ENCODE measurements at regions not wholly inside any gene's neighbourhood (a gene's known extent, or its start where the extent isn't known, plus 50 kb on each side); places are given as distances from the start of the nearest gene placed in this dataset.
"Not testable (repeated sequence)": the region's sequence is repeated elsewhere in the genome, so short reads cannot be mapped to it uniquely, and the experiment has no call there.

DNA sequence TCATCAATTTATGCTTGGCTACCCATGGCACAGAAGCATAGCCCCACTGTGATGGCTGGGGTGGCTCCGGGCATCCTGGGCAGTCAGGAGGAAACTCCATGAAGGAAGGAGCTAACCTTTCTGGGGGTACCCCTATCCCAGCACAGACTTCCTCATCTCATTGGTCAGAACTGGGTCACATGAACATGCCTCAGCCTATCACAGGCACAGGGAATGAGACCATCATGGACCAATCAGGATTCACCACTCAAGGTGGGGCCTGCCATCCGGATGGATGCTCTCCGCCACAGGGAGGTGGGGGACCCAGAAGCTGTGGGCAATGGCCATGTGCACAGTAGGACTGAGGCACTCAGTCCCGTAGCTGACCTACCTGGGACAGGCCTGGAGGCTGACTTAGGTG lies 75.9 kb upstream of the SPDYE9 start:
- DNase-seq (ENCODE audit: low spot score); H2AFZ ChIP-seq; H3K4me3 ChIP-seq; H3F3A ChIP-seq (replicated peaks; ENCODE audit: low read depth); H3K27me3 ChIP-seq (ENCODE audit: insufficient read depth); H3K79me2 ChIP-seq (replicated peaks; ENCODE audit: insufficient read depth); H3K9me2 ChIP-seq (ENCODE audit: insufficient read depth); H4K20me1 ChIP-seq (replicated peaks; ENCODE audit: insufficient read depth); H3K9me3 Mint-ChIP-seq; H3K27ac Mint-ChIP-seq; H3K27me3 Mint-ChIP-seq (ENCODE audit: insufficient read depth, low read depth, poor library complexity); H3K4me1 ChIP-seq (ENCODE audit: insufficient read depth); H3K36me3 Mint-ChIP-seq (ENCODE audit: low read depth); H3K4me3 Mint-ChIP-seq; H3K27ac ChIP-seq (ENCODE audit: low read depth); H3K36me3 ChIP-seq (ENCODE audit: insufficient read depth); H3K4me2 ChIP-seq; H3K4me1 Mint-ChIP-seq: not testable (repeated sequence)
- peak; percentile 38 for ATAC-seq

DNA sequence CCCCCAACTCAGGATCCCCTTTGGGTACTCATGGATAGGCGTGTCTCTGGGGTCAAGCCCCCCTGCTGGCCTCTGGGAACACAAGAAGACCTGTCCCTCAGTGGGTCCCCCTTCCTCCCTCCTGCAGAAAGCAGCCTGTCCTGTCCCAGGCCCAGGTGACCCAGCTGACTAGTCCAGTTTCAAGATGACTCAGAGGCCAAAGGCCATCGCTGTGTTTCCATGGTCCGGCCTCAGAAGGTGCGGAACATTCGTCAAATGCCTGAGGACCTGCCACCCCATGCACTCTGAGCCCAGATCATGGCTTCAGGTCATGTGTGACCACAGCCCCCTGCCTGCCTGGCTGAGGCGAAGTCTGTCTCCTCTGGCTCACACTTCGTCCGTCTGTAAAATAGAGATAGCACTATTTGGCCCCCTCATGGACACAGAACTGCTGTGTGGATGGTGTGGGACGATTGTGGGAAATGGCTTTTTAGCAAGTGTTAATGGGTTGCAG lies 71.4 kb upstream of the SPDYE9 start:
- H3K4me1 Mint-ChIP-seq; H3K36me3 ChIP-seq (ENCODE audit: insufficient read depth); H3K4me1 ChIP-seq (ENCODE audit: insufficient read depth); H3K9me2 ChIP-seq (ENCODE audit: insufficient read depth); H3K36me3 Mint-ChIP-seq (ENCODE audit: low read depth); ATAC-seq; H4K20me1 ChIP-seq (replicated peaks; ENCODE audit: insufficient read depth); H3F3A ChIP-seq (replicated peaks; ENCODE audit: low read depth); H3K4me3 Mint-ChIP-seq; H3K27ac ChIP-seq (ENCODE audit: low read depth); H3K79me2 ChIP-seq (replicated peaks; ENCODE audit: insufficient read depth); H3K4me2 ChIP-seq; H2AFZ ChIP-seq; H3K9me3 Mint-ChIP-seq; H3K27me3 Mint-ChIP-seq (ENCODE audit: insufficient read depth, low read depth, poor library complexity); H3K4me3 ChIP-seq; H3K27me3 ChIP-seq (ENCODE audit: insufficient read depth); DNase-seq (ENCODE audit: low spot score); H3K27ac Mint-ChIP-seq: not testable (repeated sequence)

DNA sequence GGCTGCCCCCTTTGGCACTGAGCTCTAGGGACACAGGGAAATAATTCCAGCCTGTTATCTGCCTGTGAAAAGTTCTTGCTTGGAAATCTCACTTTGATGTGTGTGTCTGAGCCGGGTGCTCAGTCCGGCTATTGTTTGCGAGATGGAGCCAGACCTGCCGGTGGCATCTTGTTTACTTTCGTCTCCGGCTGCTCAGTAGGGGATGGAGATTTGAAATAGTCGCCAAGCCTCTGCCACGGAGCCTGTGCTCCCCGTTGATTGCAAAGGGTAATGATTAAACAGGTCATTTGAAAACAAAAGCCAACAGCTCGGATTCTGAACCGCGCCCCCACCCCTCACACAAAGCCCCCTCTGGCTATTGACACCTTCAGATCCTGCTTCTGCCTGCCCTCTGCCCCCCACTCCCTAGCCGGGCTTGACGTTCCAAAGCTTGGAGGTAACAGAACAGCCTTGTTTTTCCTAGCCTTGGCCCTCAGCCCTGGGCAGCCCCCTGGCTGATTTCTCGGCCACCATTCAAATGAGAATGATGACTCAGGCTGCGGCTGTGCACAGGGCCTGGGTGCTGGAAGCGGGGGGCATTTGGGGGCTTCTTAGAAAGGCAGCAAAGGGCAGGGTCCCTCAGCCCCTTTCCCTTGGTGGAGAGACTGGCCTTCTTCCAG lies 70.8 kb upstream of the SPDYE9 start:
- not testable (repeated sequence) for H3K4me1 ChIP-seq (ENCODE audit: insufficient read depth); H4K20me1 ChIP-seq (replicated peaks; ENCODE audit: insufficient read depth); H3K4me1 Mint-ChIP-seq; H3K27me3 Mint-ChIP-seq (ENCODE audit: insufficient read depth, low read depth, poor library complexity); H3K36me3 Mint-ChIP-seq (ENCODE audit: low read depth); H3K36me3 ChIP-seq (ENCODE audit: insufficient read depth); H2AFZ ChIP-seq; H3K27ac Mint-ChIP-seq; DNase-seq (ENCODE audit: low spot score); H3K9me2 ChIP-seq (ENCODE audit: insufficient read depth); H3K27ac ChIP-seq (ENCODE audit: low read depth); H3K27me3 ChIP-seq (ENCODE audit: insufficient read depth); H3K9me3 Mint-ChIP-seq; H3K79me2 ChIP-seq (replicated peaks; ENCODE audit: insufficient read depth); H3K4me3 Mint-ChIP-seq; H3F3A ChIP-seq (replicated peaks; ENCODE audit: low read depth)
- Histone ChIP-seq H3K4me2 (peak overlapping the region; percentile 55; the same call in 1 of the 2 replicates), H3K4me3 (peak overlapping the region; percentile 39; the same call in 1 of the 2 replicates)
- peak; percentile 31 for ATAC-seq

DNA sequence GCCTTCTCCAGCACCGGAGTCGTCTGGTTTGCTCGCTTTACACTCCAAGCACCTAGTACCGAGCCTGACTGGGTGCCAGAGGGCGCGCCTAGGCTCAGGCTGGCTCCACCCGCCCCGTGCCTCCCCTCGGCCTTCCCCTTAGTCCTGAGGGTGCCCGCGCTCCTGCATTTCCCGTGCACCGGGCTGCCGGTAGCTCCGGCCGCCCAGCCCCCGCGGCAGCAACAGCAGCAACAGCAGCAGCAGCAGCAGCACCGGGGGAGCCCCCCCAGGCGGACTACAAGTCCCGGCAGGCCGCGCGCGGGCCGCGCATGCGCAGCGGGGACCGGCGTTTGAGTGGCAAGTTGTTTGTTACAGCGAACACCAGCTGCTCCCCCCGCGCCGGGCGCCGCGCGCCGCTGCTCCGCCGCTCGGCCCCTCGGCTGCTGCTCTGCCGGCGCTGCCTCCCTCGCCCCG lies 68.8 kb upstream of the SPDYE9 start:
- not testable (repeated sequence) for H3K27ac ChIP-seq (ENCODE audit: low read depth); H3K9me3 Mint-ChIP-seq; H3K36me3 ChIP-seq (ENCODE audit: insufficient read depth); H2AFZ ChIP-seq; H3K4me1 ChIP-seq (ENCODE audit: insufficient read depth); H3K27me3 ChIP-seq (ENCODE audit: insufficient read depth); H3K9me2 ChIP-seq (ENCODE audit: insufficient read depth); H3K4me2 ChIP-seq; H3K27ac Mint-ChIP-seq; DNase-seq (ENCODE audit: low spot score); H4K20me1 ChIP-seq (replicated peaks; ENCODE audit: insufficient read depth); H3F3A ChIP-seq (replicated peaks; ENCODE audit: low read depth); H3K36me3 Mint-ChIP-seq (ENCODE audit: low read depth); H3K4me1 Mint-ChIP-seq; H3K79me2 ChIP-seq (replicated peaks; ENCODE audit: insufficient read depth); H3K27me3 Mint-ChIP-seq (ENCODE audit: insufficient read depth, low read depth, poor library complexity)
- H3K4me3 ChIP-seq: peak overlapping the region; percentile 47
- H3K4me3 Mint-ChIP-seq: peak overlapping the region; percentile 58; the same call in 2 of the 3 replicates
- TF ChIP-seq, protein P1, sequence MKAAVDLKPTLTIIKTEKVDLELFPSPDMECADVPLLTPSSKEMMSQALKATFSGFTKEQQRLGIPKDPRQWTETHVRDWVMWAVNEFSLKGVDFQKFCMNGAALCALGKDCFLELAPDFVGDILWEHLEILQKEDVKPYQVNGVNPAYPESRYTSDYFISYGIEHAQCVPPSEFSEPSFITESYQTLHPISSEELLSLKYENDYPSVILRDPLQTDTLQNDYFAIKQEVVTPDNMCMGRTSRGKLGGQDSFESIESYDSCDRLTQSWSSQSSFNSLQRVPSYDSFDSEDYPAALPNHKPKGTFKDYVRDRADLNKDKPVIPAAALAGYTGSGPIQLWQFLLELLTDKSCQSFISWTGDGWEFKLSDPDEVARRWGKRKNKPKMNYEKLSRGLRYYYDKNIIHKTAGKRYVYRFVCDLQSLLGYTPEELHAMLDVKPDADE (IDR thresholded peaks at IDR 0.05): 0 out of 2 replicates have a peak, but pooled peaks have one; percentile 20
- peak; percentile 67 for ATAC-seq

DNA sequence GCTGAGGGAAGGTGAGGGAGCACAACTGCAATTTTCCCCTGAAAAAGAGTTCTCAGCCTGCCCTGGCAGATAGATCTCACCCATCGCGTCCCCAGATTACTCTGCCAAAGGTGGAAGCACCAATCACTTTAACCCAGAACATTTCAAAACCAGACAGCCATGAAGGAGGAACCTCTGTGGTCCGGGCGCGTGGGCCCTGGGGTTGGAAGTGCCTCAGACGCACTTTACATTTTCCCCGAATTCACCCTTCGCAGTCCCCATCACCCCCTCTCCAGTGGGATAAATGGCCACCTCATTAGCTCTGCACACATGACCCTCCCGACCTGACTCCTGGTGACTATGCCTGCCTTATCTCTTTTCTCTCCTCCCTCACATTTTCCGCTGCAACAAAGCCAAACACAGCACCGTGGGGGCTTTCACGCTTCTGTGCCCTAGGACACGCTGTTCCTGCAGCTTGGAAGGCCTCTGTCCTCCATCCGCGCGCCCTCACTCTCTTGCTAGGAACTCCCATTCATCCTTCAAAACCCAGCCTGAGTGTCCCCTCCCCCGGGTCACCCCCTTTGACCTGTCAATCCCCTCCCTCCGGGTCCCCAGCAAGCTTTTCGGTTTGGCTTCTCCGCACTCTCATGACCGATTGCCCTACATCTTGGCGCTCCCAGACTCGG lies 68.2 kb upstream of the SPDYE9 start:
- H3K9me3 Mint-ChIP-seq; H3K9me2 ChIP-seq (ENCODE audit: insufficient read depth); H3K27ac ChIP-seq (ENCODE audit: low read depth); H2AFZ ChIP-seq; H3K36me3 ChIP-seq (ENCODE audit: insufficient read depth); H3K27me3 ChIP-seq (ENCODE audit: insufficient read depth); H3K36me3 Mint-ChIP-seq (ENCODE audit: low read depth); H4K20me1 ChIP-seq (replicated peaks; ENCODE audit: insufficient read depth); H3K4me1 Mint-ChIP-seq; H3K27me3 Mint-ChIP-seq (ENCODE audit: insufficient read depth, low read depth, poor library complexity); DNase-seq (ENCODE audit: low spot score); H3K4me1 ChIP-seq (ENCODE audit: insufficient read depth); H3F3A ChIP-seq (replicated peaks; ENCODE audit: low read depth); H3K79me2 ChIP-seq (replicated peaks; ENCODE audit: insufficient read depth); H3K27ac Mint-ChIP-seq; H3K4me2 ChIP-seq: not testable (repeated sequence)
- peak; percentile 2; the same call in 2 of the 3 replicates for ATAC-seq
- peak overlapping the region; percentile 45; the same call in 1 of the 3 replicates for H3K4me3 Mint-ChIP-seq
- H3K4me3 ChIP-seq: peak overlapping the region; percentile 47

DNA sequence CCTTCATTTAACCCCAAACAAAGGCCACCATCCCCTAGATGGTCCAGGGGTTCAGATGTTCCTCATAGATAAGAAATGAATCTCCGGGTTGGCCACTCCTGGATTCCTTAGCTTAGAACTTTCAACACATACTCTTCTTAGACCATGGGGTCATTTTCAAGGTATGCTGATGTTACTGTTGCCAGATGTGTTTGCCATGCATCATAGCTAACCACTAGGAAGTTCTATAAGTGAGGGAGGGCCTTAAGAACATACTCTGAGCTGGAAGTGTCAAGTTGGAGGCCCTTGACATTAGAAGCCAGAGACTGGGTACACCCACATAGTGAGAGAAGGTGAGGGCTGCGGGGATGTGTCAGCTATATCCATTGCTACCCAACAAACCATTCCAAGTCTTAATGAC lies 62.7 kb upstream of the SPDYE9 start:
- H2AFZ ChIP-seq; H3K27me3 ChIP-seq (ENCODE audit: insufficient read depth); H3K9me2 ChIP-seq (ENCODE audit: insufficient read depth); DNase-seq (ENCODE audit: low spot score); H3K79me2 ChIP-seq (replicated peaks; ENCODE audit: insufficient read depth); H3K36me3 ChIP-seq (ENCODE audit: insufficient read depth); H3K4me2 ChIP-seq; H3K27ac Mint-ChIP-seq; H3K9me3 Mint-ChIP-seq; H3K4me3 ChIP-seq; H3K27ac ChIP-seq (ENCODE audit: low read depth); H3K4me1 Mint-ChIP-seq; H3K27me3 Mint-ChIP-seq (ENCODE audit: insufficient read depth, low read depth, poor library complexity); ATAC-seq; H3K4me1 ChIP-seq (ENCODE audit: insufficient read depth); H3K36me3 Mint-ChIP-seq (ENCODE audit: low read depth); H3K4me3 Mint-ChIP-seq; H3F3A ChIP-seq (replicated peaks; ENCODE audit: low read depth); H4K20me1 ChIP-seq (replicated peaks; ENCODE audit: insufficient read depth): not testable (repeated sequence)

Measured in GM23338 (cell line).